LNCaP clone FGC (cell line): ENCODE measurements at regions not wholly inside any gene's neighbourhood (a gene's known extent, or its start where the extent isn't known, plus 50 kb on each side); places are given as distances from the start of the nearest gene placed in this dataset.

Source experiments
- DNase-seq: peaks from one replicate; pipeline ENCODE4 v3.0.0-alpha.2; 2011; ENCODE audit warnings: low read depth
- H3K4me3 ChIP-seq: 2 replicates; pipeline ENCODE4 v1.5.1; 2011; ENCODE audit warnings: mild to moderate bottlenecking, low read depth, low read length, control low read depth
- CTCF ChIP-seq: IDR thresholded peaks from 2 replicates; pipeline ENCODE4 v1.5.1; 2012; ENCODE audit warnings: mild to moderate bottlenecking; ENCODE audit not compliant: control insufficient read depth, insufficient read depth; ENCODE audit errors: extremely low read depth

DNA sequence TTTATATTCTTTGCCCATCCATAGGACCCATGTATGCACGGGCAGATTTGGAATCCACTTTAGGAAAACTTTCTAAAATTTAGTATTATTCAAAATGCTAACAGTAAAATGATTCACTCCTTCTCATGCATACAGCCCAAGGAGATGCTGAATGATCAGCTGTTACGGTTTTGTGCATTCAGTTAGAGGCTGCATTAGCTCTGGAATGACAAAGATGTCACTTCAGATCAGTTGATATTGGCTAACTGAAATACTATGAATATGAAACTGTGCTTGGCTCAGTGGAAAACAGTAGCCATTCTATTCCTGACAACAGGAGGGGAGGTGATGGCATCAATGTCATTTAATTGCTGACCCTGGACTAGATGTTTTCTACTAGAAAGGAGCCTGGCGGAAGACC is 560.7 kb downstream of the ZNF608 start:
- DNase-seq = no peak
- no peak overlapping the region for H3K4me3 ChIP-seq
- TF ChIP-seq CTCF = no peak

GRCh38 chr5:124182133-124182532 is 564.3 kb downstream of the ZNF608 start:
- no peak for TF ChIP-seq CTCF
- no peak for DNase-seq
- no peak overlapping the region for H3K4me3 ChIP-seq

- H3K4me3 ChIP-seq = no peak overlapping the region
- TF ChIP-seq CTCF = no peak
- DNase-seq = no peak
Measured at GRCh38 chr5:124180875-124181461, 565.5 kb downstream of the ZNF608 start.

- no peak for DNase-seq
- no peak overlapping the region for H3K4me3 ChIP-seq
- no peak for TF ChIP-seq CTCF
Measured at GRCh38 chr5:124180299-124180874, 566.1 kb downstream of the ZNF608 start.

DNA sequence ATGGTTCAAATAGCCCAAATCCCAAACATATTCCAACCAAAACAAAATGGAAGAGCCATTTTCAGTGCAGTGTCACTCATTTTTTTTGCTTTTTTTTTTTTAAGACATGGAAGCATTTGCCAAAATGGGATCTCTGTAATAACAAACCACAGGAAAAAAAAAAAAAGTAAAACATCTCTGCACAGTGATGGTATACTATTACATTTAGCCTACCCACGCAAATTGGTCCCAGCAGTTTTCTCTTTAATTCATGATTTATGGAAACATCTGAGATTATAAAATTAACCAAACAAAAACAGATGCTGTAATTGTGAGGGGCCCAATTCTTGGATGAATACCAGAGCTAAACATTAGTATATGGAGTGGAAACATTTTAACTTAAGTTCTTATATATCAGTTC is 566.6 kb downstream of the ZNF608 start:
- DNase-seq = no peak
- no peak for TF ChIP-seq CTCF
- H3K4me3 ChIP-seq = no peak overlapping the region

- H3K4me3 ChIP-seq = no peak overlapping the region
- no peak for DNase-seq
- no peak for TF ChIP-seq CTCF
Measured at GRCh38 chr5:124178050-124178449, 568.4 kb downstream of the ZNF608 start.

- peak; percentile 50 for DNase-seq
- TF ChIP-seq CTCF = peak; percentile 39
- H3K4me3 ChIP-seq = no peak overlapping the region
Measured at GRCh38 chr5:124176692-124177091, 569.7 kb downstream of the ZNF608 start.
